NCI-H345 (cell line): ENCODE measurements at regions not wholly inside any gene's neighbourhood (a gene's known extent, or its start where the extent isn't known, plus 50 kb on each side); places are given as distances from the start of the nearest gene placed in this dataset.
A peak's percentile ranks its signal among the peaks of the same experiment; 100 is the strongest.
"Not testable (repeated sequence)": the region's sequence is repeated elsewhere in the genome, so short reads cannot be mapped to it uniquely, and the experiment has no call there.

Experiments
- DNase-seq: peaks from one replicate; lab custom pipeline; 2025; lab: John Stamatoyannopoulos, UW

DNA sequence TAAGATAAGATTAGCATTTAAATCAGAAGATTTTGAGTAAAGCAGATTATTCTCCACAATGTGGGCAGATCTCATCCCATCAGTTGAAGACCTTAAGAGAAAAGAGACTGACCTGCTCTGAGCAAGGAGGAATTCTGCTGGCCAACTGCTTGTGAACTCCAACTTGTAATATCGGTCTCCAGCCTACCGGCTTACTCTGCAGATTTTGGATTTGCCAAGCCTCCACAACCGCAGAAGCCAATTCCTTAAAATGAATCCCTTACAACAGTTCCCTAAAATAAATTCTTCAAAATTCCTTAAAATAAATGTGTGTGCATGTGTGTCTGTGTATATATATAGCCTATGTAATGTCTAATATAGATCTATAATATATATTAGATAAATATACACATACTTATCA lies 107.4 kb upstream of the KLF13 start:
- DNase-seq, result no peak

DNA sequence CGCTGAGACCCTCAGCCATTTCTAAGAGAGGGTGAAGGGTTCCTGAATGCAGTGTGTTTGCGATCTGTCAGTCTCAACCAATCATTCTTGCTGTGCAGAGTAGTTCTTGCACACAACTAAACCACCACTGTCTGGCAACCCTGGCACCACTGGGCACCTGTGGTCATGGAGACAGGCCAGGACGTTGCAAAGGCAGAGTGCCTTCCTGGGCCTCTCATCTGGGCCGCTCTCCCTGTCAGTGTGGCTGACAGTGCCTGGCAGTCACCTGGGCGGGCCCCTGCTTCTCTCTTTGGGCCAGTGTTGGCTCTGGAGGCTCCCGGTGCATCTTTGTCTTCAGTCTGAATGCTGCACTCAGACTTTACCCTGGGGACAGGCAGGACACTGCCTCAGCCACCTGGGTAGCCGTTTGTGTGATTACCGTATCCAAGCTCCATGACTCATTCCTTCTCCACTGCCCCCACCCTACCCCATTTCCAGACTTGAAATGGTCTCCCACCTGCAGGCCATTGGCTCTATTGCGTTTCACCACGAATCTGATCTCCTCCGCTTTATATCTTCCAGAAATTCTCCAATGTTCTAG lies 104.6 kb upstream of the KLF13 start:
- DNase-seq, result peak; percentile 64

DNA sequence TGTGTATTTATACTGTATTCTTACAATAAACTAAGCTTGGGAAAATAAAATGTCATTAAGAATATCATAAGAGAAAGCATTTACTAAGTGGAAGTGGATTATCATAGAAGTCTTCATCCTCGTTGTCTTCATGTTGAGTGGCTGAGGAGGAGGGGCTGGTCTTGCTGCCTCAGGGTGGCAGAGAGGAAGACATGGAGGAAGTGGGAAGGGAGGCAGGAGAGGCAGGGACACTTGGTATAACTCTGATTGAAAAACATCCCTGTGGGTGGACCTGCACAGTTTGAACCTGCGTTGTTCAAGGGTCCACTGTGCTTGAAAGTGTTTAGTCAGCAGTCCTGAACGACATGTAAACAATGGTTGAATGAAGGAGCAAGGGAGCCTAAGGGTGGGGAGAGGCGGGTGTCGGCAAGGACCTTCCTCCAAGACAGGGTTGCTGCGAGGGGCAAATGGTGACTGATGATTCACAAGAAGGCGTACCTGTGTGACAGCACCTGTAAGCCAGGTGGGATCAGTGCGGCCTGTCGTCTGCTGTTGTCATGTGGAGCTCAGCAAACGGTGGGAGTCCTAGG lies 103.8 kb upstream of the KLF13 start:
- peak; percentile 52 for DNase-seq

DNA sequence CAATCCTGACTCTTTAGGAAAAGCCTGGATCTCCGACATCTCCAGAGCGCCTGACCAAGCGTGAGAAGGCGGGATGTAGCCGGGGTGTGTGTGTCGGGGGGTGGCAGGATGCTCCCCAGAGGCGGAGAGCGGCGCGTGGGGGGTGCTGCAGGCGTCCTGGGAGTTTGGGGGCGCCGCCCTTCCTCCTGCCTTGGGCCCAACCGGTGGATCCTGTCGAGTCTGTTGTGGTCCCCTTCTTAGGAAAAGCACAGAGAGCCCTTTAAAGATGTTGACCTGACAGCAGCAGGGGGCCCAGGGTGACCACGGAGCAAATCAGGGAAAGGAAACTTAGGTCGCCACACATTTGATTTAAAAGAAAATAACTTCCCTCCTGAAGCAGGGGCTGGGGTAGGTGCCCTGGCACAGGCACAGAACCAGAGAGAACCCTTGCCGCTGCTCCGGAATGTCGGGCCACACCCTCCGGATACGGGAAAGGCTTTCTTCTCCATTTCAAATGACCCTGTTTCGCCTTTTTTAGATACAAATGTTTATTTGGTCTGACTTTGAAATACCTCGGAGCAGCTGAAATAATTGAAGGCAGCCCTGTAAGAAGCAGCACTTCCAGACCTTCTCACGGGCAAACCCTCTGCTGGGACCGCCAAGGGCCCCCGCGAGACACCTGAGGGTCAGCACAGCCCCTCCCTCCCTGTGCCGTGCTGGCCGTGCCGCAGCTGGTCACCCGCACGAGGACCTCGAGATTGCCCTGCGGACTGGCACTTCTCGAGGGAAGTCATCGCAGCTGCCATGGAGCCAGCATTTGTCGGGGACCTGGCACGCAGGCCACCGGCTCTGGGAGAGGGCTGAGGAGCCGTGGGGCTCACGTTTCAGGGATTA lies 102.9 kb upstream of the KLF13 start:
- no peak for DNase-seq

DNA sequence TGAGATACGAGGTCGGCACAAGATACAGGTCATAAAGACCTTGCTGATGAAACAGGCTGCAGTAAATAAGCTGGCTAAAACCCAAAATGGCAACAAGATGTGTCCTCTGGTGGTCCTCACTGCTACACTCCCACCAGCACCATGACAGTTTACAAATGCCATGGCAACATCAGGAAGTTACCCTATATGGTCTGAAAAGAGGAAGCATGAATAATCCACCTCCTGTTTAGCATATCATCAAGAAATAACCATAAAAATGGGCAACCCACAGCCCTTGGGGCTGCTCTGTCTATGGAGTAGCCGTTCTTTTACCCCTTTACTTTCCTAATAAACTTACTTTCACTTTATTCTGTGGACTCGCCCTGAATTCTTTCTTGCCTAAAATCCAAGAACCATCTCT lies 102.0 kb upstream of the KLF13 start:
- not testable (repeated sequence) for DNase-seq

DNA sequence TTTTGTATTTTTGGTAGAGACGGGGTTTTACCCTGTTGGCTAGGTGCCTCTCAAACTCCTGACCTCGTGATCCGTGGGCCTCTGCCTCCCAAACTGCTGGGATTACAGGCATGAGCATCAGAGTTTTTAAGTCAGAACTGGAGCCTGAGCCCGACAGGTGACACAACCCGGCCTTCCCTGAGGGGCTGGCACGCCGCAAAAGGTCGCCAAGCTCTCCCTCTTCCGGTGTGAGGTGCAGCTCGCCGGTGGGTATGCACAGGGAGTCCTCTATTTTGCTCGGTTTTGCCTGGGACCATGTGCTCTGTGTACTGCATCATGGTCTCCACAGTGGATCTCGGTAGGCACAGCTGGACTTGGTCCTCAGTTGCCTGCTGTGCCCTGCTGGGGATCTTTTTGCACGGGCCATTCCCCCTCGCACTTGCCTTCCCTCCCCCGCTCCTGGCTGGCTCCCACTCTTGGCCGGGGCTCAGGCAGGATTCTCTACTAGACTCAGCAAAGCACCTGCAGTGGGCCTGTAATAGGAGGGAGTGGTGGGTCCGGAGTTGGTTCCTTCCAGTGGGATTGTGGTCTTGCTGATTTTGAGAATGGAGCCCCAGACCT lies 101.2 kb upstream of the KLF13 start:
- DNase-seq, result peak; percentile 50

DNA sequence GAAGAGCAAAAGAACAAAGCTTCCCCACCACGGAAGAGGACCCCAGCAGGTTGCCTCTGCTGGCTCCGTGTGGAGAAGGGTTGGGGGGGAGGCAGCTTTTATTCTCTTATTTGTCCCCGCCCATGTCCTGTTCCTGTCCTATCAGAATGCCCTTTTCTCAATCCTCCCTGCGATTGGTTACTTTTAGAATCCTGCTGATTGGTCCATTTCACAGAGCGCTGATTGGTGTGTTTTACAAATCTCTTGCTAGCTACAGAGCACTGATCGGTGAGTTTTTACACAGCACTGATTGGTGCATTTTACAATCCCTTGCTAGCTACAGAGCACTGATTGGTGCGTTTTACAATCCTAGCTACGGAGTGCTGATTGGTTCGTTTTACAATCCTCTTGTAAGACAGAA lies 100.6 kb upstream of the KLF13 start:
- DNase-seq, result no peak

DNA sequence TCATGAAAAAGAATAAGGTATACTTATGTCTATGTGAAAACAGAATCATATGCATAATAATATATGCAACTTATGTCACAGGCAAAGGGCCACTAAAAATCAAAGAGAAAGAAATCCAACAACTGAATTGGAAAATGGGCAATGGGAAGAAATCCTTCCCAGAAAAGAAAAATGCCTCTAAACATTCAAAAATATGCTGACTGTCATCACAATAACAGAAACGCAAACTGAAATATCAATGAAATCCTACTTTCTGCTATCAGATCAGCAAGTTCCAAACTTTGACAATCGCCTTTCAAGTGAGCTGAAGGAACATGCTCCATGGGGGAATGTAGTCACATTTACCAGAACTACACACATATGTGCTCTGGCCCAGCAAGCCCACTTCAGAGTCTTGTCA lies 99.4 kb upstream of the KLF13 start:
- no peak for DNase-seq

DNA sequence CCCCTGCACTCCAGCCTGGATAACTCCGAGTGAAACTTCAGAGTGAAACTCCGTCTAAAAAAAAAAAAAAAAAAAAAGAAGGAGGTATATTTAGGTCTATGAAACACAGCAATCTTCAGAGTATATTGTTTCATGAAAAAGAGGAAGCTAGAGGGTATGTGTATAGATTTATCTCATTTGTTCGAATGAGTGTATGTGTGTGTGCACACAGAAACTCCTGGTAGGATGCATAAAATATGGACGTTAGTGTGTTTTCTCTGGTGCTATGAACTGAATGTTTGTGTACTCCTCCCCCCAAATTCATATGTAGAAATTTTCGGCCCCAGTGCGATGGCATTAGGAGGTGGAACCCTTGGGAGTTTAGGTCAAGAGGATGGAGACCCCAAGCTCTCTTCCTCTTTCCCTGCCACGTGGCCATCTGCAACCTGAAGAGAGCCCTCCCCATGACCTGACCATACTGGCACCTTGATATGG lies 98.6 kb upstream of the KLF13 start:
- DNase-seq, result no peak

DNA sequence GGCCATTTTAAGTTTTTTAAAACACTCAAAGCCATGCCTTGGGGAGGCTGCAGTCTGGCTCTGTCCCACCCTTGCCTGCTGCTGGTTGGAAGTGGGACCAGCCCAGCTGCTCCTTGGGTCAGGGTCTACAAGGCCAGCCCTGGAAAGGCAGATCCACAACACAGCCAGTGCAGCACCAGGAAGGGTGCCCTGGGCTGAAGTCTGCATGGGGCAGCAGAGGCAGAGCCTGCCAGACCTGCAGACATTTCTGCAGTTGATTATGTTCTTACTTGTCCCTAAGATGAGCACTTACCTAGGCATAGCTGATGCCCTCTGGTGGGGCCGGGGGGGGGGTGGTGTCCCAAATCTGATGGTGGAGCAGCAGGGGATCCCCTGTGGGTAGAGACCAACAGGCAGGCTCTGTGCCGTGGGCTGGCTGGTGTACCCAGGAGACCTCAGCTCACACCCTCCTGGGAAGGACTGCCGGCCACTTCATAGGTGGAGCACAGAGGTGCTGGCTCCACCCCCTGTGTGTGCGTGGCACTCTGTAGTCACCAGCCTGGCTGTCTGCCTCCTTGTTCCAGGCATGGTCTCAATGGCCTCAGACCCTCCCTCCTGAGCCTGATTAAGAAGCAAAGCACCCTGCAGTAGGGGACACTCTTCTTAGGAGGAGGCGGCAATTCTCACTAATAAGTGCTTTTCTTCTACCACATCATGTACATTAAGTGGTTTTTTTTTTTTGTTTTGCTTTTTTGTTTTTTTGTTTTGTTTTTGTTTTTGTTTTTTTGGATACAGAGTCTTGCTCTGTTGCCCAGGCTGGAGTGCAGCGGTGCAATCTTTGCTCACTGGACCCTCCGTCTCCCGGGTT lies 97.4 kb upstream of the KLF13 start:
- DNase-seq, result peak; percentile 5

DNA sequence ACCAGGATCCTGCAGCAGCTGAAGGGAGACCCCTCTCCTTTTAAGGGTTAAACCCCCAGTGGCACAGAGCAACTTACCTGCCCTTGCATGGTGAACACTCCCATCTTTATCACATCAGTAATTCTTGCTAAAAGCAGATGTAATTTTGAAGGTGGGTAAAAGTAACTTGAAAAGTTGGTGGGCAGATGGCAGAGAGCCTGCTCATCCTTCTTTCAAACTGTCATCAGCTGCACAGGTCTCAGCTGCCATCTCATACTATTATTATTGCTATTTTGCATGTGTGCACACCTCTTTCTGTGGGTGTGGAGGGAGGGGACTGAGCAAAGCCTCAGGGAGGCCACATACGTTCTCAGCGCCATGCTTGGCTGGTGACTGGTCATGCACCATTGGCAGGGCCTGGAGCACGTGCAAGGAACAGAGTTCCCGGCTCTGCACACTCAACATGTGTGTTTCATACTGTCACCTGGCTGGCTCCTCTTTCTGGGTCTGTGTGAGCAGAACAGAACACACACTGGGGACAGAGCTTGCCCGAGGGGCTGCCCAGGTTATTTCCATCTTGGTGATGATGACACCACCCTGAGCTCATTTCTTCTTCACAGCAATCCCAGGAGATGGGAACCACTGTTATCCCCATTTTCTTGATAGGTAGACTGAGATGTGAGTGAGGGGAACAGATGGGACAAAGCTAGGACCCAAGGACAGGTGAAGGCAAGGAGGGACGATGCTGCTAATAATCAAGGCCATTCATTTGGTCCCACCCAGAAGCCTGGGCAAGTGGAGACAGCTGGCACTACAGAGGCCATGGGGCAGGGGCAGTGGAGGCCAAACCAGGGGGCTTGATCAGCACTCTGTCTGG lies 95.8 kb upstream of the KLF13 start:
- DNase-seq, result peak; percentile 48

DNA sequence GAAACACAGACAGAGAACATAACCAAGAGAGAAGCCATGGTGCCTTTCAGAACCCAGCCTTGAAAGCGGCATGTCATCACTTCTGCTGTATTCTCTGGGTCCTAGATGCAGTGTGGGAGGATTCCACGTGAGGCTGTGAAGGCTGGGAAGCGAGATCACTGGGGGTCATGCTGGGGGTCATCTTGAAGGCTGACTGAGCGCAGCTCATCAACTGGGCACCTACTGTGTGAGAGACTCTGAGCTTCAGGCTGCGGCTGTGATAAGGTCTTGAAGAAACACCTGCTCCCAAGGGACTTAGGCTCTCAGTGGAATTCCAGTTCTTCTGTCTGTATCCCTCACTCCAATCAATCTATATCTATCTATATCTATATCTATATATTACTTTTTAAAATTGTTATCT lies 91.8 kb upstream of the KLF13 start:
- no peak for DNase-seq

DNA sequence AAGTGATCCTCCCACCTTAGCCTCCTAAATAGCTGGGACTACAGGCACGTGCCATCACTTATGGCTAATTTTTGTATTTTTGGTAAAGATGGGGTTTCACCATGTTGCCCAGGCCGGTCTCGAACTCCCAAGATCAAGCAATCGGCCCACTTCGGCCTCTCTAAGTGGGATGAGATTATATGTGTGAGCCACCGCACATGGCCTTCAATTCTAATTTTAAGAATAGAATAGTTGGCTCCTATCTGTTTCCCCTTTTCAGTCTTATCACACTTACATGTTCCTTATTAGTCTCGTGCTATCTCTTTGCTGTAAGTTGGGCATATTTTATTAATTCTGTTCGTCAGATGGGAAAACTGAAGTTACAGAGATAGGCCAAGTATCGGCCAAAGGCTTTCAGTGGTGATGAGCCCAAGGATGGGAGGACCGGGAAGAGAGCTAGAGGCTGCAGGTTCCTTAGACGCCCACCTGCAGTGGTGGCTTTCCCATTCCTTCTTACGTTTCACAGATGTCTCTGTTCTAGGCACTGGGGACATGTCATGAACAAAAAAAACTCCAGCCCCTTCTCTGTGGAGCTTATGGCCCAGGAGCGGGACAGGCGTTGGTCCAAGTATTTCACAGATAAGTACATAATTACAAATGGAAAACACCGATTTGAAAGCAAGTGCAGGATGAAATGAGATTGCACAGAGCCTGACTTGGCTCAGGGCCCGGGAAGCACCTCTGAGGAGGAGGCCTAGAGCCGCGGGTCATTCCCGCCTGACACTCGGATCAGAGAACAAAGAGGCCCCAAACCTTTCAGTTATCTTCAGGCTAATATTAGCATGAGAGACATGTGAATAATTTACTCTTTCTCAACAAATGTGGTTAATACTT lies 91.1 kb upstream of the KLF13 start:
- peak; percentile 87 for DNase-seq

DNA sequence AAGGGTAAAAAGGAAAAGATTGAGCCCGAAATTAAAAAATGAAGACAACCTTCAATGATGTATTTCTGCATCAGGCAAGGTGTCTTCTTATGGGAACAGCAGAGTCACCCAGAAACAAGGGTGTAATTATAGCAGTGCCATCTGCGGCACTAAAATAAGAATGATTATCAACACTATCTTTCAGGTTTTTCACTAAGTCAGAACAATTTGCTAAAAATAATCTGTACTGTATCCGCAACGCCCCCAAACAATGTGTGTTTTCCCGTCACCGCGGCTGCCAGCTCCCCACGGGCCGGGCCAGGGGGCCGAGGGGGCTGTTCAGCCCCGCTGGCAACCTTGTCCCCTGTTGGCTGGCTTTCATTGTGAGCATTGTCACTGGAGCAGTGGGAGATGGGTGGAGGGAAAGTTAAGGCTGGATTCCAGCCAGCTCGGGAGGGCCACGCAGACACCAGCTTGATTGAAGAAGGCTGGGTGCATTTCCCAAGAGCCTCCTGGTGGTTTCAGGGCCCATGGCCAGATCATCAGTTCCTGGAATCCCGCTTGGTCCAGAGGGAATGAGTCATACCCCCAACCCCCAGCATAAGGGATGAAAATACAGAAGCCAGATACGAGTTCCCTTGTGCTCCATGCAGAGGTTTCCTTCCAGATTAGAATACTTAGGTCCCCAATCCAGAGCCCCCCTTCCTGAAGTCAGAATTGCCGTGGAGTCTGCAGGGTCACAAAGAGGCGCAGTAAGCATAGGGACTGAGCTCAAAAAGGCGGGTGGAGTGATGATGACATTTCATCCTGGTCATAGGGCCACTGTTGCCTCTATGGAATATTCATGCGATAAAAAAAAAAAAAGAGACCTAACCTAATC lies 90.2 kb upstream of the KLF13 start:
- DNase-seq, result peak; percentile 95

DNA sequence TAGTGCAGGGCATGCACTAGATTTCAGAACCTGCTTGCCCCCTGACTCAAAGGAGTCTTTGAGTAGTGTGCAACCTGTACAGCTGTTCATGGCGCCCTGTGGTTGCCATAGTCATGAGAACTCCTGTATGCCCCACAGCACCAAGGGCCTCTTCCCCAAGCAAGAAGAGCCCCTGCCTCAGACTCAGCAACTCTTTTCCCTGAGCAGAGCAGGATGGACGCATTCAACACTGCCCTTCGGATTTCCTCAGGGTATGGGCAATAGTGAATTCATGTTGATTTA lies 89.7 kb upstream of the KLF13 start:
- peak; percentile 6 for DNase-seq

DNA sequence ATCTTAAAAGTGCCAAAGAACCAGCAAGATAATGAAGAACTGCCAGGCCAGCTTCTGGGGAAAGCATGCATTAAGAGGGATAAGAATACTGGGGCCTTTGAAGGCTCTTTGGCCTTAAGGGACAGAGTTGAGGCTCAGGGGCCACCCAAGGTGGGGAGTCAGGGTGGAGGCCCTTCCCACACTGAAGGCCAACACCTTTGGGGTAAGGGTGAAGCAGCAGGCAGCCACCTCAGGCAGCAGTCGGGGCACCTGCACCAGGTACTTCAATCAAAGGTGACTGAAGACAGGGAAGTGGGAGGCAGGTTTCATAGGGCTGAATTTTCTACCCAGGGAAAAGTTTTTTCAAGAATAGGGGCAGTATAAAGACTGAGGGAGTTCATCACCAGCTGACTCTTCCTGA lies 87.7 kb upstream of the KLF13 start:
- no peak for DNase-seq

DNA sequence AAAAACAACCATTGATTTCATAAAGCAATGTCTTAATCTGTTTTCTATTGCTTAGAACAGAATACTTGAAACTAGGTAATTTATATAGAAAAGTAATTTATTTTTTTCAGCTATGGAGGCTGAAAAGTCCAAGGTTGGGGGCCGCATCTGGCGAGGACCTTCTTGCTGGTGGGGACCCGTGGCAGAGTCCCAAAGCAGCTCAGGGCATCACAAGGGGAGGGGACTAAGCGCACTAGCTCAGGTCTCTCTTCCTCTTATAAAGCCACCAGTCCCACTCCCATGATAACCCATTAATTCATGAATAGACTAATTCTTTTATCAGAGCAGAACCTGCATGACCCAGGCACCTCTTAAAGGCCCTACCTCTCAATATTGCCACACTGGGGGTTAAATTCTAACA lies 87.2 kb upstream of the KLF13 start:
- DNase-seq, result no peak

DNA sequence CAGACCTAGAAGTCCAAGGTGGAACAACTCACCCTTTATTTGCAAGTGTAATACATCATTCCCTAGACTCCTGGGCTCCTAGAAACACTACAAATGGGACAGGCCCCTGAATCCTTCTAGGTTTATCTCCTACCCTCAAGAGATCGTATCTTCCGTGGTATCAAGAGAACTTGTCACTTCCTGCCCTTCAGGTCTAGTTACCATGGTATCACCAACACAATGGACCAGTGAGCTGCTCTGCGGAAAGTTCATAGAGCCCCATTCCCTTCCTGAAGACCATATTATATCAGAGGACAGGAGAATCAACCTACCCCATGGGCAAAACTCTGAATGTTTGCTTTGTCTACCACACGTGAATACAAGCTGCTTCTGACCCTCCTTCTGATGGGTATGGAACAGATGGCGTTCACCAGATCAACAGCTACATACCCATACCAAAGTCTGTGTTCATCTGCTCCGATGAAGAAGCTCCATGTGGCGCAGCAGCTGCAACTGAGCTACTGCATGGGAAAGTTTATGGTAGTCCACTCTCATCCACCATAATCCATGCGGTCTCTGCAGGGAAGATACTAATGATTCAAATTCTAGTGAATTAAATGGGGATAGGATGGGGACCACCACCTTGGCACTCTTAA lies 84.6 kb upstream of the KLF13 start:
- DNase-seq, result no peak

DNA sequence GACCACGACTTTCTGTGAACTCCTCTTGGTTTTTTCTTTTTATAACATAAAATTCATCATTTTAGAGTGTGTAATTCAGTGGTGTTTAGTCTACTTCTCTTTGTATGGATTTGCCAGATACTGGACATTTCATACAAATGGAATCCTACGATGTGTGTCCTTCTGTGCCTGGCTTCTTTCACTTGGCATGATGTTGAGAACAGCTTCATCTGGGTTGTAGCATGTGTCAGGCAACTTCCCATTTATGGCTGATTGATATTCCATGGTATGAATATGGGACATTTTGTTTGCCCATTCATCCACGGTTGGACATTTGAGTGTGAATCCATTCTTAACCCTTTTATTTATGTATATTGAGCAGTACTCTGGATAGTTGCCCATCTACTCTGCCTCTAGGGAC lies 82.7 kb upstream of the KLF13 start:
- DNase-seq, result no peak
